NCI-H1436 (cell line): ENCODE measurements at regions not wholly inside any gene's neighbourhood (a gene's known extent, or its start where the extent isn't known, plus 50 kb on each side); places are given as distances from the start of the nearest gene placed in this dataset.
A peak's percentile ranks its signal among the peaks of the same experiment; 100 is the strongest.

Experiments
- DNase-seq: peaks from one replicate; lab custom pipeline; 2025; lab: John Stamatoyannopoulos, UW

- DNase-seq = no peak
These were observed 82.7 kb downstream of the THAP12 start for GRCh38 chr11:76298255-76298654.

DNA sequence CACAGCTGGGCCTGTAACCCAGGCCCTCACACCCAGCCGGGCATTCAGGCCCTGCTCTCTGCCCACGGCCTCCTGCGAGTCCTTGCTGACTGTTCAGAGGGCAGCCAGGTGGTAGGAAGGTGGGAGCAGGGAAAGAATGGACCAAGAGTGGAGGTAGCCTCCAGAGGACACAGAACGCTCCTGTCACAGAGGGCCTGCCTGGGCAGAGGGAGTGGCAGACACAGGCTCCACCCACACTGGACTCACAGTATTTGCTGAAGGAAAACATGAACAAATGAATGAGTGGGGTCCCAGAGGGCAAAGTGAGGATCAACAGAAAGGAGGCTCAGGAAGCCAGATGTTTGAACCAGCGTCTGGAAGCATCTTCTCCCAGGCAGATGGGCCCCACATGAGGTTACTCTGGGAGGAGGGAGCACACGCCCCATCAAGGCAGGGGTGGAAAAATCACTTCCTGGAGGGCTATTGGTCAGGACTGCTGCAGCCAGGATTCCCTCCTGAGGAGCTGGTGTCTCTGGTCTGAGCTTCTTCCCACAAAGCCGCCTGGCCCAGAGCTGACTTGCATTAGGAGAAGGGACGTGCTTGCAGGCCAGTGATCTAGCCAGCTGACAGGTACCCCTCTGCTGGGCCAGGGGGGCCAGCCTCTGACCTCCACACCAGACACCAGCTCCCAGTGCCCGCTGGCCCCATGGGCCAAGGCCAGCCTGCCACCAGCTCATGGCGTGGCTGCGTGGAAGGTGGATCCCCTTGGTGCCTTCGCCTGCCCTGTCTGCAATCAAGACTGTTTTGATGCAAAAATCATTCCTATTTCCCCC lies 84.0 kb downstream of the THAP12 start:
- no peak for DNase-seq

GRCh38 chr11:76293189-76293631 lies 86.9 kb upstream of the WNT11 start:
- no peak for DNase-seq

DNA sequence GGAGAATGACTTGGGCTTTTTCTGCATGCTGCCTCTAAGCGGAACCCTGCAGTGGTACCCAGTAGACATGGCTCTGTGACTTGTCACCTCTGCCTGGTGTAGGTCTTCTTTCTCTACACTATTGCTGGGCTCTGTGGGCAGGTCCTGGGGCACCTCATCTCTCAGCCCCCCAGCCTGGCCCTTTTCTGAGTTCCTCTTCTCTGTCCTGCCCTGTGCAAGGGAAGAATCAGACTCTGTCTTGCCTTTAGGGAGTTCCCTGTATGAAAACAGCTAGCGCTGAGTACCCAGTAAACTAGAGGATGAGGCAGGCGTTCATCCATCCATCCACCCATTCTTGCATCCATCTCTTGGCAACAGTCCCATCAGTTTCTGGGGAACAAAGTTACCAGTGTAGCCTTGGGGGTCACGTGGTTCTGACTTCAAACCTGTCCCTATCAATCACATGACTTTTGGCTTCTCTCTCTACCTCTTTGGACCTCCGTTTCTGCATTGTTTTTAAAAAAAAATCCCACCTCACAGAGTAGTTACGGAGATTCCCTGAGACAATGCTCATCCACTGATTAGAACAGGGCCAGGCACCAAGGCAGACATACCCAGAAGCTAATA lies 86.4 kb upstream of the WNT11 start:
- DNase-seq = no peak

DNA sequence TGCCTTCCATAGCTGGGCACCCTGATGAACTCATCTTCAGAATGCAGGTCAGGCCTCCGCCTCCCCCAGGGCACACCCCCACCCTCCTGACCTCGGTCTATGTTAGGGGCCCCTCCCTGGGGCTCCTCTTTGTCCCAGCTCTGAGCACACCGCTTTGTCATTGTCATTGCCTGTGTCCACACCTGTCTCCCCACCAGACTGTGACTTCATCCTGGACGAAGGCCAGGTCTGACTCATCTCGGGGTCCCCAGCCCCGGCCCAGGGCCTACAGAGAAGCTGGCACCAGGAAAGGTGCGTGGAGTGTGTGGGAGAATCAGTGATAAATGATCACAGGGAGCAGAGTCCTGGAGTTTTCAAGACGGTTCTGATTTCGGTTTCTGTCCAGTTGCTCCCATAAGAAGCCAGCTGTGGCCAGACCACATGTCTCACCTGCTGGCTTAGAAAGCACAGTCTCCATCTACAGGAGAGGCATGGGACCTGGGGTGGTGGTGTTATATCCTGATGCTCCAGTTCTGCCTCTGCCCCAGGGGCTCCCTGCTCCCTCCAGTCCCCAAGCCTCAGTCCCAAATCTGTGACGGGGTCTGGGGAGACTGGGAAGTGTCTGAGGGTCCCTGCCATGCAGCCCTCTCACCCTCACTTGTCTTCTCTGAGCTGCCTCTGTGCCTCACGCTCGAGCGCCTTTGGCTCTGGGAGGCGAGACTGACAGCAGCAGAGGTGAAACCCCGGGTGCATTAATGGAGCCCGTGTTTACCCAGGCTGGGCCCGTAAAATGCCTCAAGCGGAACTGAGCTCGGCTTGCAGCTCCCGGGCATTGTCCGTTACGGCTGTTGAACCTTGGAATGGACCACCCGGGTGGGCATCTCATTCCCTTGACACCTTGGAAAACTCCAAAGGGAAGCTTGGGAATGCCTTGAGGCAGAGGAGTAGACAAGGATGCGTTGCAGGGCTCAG lies 85.5 kb upstream of the WNT11 start:
- no peak for DNase-seq

DNA sequence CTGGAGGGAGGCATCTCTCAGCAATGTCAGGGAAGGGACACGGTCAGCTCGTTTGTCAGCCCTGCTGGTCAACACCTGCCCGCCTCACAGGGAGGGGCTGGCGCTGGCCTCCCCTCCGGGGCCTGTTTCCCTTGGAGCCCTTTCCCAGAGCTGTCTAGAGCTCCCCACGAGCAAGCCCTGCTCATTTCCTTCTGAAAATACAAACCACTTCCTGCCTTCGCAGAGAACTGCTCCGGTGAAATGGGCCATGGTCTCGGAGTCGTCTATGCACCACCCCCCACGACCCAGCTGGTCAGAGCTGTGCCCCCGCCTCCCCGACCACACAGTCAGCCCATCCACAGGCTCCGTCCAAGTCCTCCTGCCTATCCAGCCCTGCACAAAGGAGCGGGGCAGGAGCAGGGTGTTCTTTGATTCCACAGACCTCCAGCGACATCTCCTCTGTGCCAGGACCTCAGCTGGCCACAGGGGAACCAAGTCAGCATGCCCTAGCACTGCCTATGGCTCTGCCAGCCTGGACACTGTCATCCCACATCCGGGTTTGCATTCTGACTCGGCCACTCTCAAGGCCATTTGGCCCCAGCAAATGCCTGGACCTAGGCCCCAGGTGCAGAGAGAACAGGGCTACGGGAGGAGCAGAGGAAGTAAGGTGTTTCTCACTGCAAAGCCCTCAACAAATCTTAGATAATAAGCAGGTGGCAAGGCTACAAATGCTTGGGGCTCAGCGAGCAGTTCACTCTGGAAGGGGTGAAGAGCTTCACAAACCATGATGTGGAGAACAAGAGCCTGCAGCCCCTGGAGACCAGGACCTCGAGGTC lies 82.1 kb upstream of the WNT11 start:
- no peak for DNase-seq

- no peak for DNase-seq
These were observed 80.9 kb upstream of the WNT11 start for GRCh38 chr11:76287227-76287626.

DNA sequence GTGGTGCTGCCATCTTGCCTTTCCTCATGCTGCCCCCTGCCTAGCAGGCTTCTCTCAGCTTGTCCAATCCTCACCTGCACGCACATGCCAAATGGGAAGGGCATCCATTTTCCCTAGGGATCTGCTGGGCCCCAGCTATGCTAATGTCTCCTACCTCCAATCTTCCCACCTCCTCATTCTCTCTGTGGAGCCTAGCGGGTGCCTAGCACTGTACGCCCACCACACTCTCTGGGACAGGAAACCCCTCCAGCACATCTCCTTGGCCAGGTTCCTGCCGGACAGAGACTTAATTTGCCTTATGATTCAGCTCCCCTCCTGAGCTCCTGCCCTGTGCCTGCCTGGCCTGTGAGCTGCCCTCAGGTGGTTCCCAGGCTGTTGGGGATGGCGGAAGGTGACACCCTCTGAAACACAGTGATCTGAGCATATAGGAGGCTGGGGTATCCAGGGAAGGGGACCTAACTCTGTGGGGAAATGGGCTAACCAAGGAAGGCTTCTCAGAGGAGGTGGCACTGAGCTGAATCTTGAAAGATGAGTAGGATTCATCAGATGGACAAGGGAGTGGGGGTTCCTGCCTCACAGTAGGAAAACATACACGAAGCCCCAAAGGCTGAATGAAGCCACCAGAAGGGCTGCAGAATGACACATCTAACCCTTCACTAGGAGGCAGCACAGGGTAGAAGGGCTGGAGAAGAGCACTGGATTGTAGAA lies 79.2 kb upstream of the WNT11 start:
- no peak for DNase-seq

GRCh38 chr11:76284161-76284560 lies 77.9 kb upstream of the WNT11 start:
- no peak for DNase-seq

DNA sequence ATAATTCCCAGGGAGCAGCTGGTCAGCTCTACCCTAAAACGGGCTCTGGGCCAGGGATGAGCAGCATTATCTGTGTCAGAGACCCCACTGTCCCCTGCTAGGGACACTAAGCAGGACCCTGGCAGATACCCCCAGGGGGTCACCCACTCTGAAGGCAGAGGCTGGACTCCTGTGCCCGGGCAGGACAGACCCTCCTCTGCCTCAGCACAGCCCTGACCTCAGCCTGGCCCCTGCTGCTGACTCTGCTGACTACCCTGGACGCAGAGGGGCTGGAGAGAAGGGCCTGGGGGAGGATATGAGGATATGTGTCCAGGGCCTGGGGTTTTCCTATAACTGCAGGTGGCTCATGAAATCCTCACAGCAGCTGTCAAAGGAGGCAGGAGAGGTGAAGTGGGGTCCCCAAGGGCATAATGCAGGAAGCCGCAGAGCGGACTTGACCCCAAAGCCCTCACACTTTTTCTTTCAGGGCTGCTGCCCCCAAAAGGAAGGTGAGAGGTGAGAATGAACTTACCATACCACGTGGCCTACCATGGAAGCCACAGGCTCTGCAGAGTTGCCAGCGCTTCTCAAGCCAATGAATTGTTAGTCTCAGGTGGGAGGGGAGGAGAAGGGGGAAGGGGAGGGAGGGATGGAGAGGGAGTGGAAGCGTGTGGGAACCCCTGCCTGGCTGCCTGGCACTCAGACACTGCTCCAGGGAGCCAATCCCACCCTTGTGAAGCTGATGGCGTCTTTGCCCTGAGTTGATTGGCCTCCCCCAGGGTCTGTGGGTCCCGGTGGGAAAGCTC lies 76.7 kb upstream of the WNT11 start:
- peak; percentile 2 for DNase-seq

DNA sequence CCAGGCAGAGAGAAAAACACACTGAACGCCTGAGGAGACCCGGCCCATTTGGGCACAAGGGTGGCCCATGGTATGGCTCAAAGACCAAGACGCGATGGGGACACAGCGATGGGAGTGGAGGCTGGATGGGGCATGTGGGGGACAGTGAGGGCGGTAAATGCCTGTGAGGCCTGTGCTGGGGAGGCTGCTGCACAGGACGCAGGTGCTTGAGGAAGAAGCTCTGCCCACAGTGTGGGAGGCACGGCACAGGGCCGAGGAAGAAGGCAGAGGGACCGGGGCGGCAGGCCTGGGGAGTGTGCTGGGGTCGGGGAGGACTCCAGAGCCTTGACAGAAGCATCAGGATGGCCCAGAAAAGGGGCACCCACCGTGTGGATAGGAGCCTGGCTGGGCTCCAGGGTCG lies 75.9 kb upstream of the WNT11 start:
- DNase-seq = no peak

- DNase-seq = no peak
These were observed 75.2 kb upstream of the WNT11 start for GRCh38 chr11:76281558-76281906.

DNA sequence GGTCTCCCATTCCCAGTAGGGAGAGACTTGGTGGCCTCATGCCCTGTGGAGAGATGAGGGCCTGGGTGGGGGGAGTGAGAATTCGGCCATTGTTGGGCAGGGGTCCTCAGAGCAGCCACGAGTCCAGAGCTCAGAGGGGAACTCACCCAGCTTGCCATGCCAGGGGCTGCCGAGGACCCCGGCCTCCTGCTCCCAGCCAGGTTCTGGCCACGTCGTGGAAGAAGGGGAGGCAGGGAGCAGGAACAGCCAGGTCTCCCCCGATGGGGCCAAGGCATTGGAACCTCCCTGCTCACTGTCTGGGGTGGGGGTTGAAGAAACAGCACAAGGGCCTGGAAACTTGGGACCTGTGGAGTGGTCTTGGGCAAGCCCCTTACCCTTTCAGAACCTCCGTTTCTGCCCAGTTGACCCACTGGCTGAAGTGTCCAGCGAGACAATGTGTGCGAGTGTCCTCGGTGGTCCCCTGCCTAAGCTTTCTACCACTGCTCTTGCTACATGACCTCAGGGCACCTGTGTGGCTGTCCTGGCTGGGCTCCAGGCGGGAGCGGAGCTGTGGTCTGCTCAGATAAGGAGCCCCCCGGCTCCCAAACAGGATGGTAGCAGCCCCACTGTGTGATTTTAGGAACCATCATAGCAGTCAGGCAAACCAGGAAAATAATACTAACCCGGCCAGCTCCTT lies 74.7 kb upstream of the WNT11 start:
- no peak for DNase-seq

DNA sequence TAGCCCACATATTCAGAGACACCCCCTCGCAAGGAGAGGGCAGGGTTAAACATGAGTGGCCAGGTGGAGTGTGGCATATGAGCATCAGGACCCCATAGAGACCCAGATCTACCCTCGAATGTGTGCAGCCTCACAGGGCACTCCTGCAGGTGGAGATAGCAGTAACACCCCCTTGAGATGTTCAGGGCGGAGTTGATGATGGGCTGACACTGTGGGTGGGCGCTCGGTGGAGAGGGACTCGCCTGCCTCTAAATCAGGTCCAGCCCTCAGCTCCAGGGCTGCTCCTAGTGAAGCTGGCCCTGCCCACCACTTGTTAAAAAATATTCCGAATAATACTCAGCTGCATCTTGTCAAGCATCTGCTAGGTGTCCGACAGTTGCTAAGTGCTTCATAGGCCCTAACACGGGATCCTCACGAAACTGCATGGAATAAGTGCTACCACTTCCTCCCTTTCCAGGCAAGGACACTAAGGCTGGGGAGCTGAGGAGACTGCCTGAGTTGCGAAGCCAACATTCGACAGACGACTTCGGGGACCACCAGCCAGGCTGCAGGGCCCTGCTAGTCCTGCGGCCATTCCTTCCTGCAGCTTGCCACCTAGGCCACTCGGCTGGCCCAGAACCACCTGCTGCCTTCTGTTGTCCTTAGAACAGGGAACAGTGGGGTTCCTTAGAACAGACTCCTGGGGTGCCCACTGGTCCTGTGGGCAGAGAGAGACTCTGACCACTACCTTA lies 74.0 kb upstream of the WNT11 start:
- DNase-seq = no peak

- DNase-seq = no peak
These were observed 73.3 kb upstream of the WNT11 start for GRCh38 chr11:76279646-76280045.

DNA sequence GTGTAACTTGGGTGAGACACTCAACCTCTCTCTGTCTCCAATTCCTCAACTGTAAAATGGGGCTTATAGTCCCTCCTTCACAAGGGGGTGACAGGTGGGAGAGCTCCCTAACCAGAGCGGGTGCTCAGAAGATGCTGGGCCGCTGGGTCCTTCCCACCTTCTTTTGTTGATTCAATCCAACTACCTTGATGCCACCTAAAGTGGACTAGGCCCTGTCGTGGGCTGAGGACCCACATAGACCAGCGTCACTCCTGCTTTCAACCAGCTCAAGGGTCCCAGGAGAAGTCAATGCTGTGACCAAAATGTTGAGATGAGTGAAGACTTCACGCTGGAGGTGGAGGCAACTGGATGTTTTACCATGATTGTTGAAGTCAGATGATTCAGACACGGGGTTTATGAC lies 72.7 kb upstream of the WNT11 start:
- no peak for DNase-seq

- DNase-seq = no peak
These were observed 72.2 kb upstream of the WNT11 start for GRCh38 chr11:76278526-76278925.

- DNase-seq = no peak
These were observed 71.2 kb upstream of the WNT11 start for GRCh38 chr11:76277298-76278175.
